HepG2 (cell line): ENCODE measurements at regions not wholly inside any gene's neighbourhood (a gene's known extent, or its start where the extent isn't known, plus 50 kb on each side); places are given as distances from the start of the nearest gene placed in this dataset.

ENCODE experiments used
- NR2C2 ChIP-seq: sonication (generic); formaldehyde crosslinking; IDR thresholded peaks from 2 replicates; pipeline ENCODE4 v1.4.0; 2020; ENCODE audit warnings: missing genetic modification reagents, mild to moderate bottlenecking, moderate library complexity, borderline replicate concordance
- ZBTB7A ChIP-seq: sonication (generic); formaldehyde crosslinking; IDR thresholded peaks from 2 replicates; pipeline ENCODE4 v1.8.0; 2022; ENCODE audit warnings: mild to moderate bottlenecking, missing genetic modification reagents
- ZNF274 ChIP-seq: sonication (generic); formaldehyde crosslinking; IDR thresholded peaks from 2 replicates; pipeline ENCODE4 v1.5.1; 2020; ENCODE audit warnings: mild to moderate bottlenecking, missing genetic modification reagents
- ZNF747 ChIP-seq: sonication (generic); formaldehyde crosslinking; IDR thresholded peaks from 2 replicates; pipeline ENCODE4 v1.8.1; 2023; ENCODE audit warnings: missing genetic modification reagents, mild to moderate bottlenecking, borderline replicate concordance
- TF ChIP-seq, protein P1 (sequence below): sonication (generic); formaldehyde crosslinking; IDR thresholded peaks from 2 replicates; pipeline ENCODE4 v1.5.0; 2020; ENCODE audit warnings: mild to moderate bottlenecking, missing genetic modification reagents, moderate library complexity

DNA sequence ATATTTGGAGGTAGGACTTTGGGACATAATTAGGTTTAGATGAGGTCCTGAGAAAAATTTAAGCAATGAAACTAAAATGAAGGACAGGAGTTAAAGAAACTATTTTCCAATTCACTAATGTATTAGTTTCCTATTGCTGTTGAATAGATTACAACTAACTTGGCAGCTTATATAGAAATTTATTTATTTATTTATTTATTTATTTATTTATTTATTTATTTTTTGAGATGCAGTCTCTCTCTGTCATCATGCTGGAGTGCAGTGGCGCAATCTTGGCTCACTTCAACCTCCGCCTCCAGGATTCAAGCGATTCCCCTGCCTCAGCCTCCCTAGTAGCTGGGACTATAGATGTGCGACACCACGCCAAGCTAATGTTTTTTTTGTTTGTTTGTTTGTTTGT lies 182.4 kb upstream of the ADCY2 start:
- TF ChIP-seq, protein P1, sequence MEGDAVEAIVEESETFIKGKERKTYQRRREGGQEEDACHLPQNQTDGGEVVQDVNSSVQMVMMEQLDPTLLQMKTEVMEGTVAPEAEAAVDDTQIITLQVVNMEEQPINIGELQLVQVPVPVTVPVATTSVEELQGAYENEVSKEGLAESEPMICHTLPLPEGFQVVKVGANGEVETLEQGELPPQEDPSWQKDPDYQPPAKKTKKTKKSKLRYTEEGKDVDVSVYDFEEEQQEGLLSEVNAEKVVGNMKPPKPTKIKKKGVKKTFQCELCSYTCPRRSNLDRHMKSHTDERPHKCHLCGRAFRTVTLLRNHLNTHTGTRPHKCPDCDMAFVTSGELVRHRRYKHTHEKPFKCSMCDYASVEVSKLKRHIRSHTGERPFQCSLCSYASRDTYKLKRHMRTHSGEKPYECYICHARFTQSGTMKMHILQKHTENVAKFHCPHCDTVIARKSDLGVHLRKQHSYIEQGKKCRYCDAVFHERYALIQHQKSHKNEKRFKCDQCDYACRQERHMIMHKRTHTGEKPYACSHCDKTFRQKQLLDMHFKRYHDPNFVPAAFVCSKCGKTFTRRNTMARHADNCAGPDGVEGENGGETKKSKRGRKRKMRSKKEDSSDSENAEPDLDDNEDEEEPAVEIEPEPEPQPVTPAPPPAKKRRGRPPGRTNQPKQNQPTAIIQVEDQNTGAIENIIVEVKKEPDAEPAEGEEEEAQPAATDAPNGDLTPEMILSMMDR (CRISPR knock-in tag): no peak
- no peak for TF ChIP-seq ZNF747 (CRISPR knock-in tag)
- no peak for TF ChIP-seq ZBTB7A (CRISPR knock-in tag)
- TF ChIP-seq NR2C2 (CRISPR knock-in tag): no peak
- no peak for TF ChIP-seq ZNF274 (CRISPR knock-in tag)
